Osteocyte (in vitro differentiated cells): ENCODE measurements at regions not wholly inside any gene's neighbourhood (a gene's known extent, or its start where the extent isn't known, plus 50 kb on each side); places are given as distances from the start of the nearest gene placed in this dataset.
A peak's percentile ranks its signal among the peaks of the same experiment; 100 is the strongest.
"Not testable (repeated sequence)": the region's sequence is repeated elsewhere in the genome, so short reads cannot be mapped to it uniquely, and the experiment has no call there.

Experiments used
- DNase-seq: peaks from one replicate; pipeline ENCODE4 v3.0.0; 2021; ENCODE audit warnings: mixed read lengths; ENCODE audit not compliant: unreplicated experiment; ENCODE audit errors: extremely low spot score
- H3K27ac Mint-ChIP-seq: one replicate; pipeline ENCODE4 v1.8.0; 2021; ENCODE audit warnings: mild to moderate bottlenecking, mixed read lengths; ENCODE audit not compliant: unreplicated experiment
- H3K27me3 Mint-ChIP-seq: one replicate; pipeline ENCODE4 v1.8.0; 2021; ENCODE audit warnings: mixed read lengths; ENCODE audit not compliant: unreplicated experiment
- H3K36me3 Mint-ChIP-seq: one replicate; pipeline ENCODE4 v1.8.0; 2021; ENCODE audit warnings: mixed read lengths; ENCODE audit not compliant: unreplicated experiment
- H3K4me1 Mint-ChIP-seq: one replicate; pipeline ENCODE4 v1.8.0; 2021; ENCODE audit warnings: mixed read lengths; ENCODE audit not compliant: unreplicated experiment
- H3K4me3 Mint-ChIP-seq: one replicate; pipeline ENCODE4 v1.8.0; 2021; ENCODE audit warnings: mild to moderate bottlenecking, moderate library complexity, mixed read lengths; ENCODE audit not compliant: unreplicated experiment
- H3K9me3 Mint-ChIP-seq: one replicate; pipeline ENCODE4 v1.8.0; 2021; ENCODE audit warnings: mixed read lengths; ENCODE audit not compliant: unreplicated experiment
- CTCF ChIP-seq: fragments of 200-600 bp; sonication (generic); IDR thresholded peaks from 2 replicates; pipeline ENCODE4 v1.5.0; 2021; ENCODE audit warnings: antibody characterized with exemption, mild to moderate bottlenecking, moderate library complexity

GRCh38 chr4:158099686-158100085 lies 73.1 kb downstream of the GASK1B start:
- Mint-ChIP-seq H3K27ac (no peak overlapping the region), H3K36me3 (no peaks in the 10 kb centered on the region), H3K4me1 (no peaks in the 10 kb centered on the region), H3K4me3 (no peak overlapping the region), H3K27me3 (no peaks in the 10 kb centered on the region), H3K9me3 (no peaks in the 10 kb centered on the region)
- TF ChIP-seq CTCF, result no peak
- DNase-seq, result no peak

DNA sequence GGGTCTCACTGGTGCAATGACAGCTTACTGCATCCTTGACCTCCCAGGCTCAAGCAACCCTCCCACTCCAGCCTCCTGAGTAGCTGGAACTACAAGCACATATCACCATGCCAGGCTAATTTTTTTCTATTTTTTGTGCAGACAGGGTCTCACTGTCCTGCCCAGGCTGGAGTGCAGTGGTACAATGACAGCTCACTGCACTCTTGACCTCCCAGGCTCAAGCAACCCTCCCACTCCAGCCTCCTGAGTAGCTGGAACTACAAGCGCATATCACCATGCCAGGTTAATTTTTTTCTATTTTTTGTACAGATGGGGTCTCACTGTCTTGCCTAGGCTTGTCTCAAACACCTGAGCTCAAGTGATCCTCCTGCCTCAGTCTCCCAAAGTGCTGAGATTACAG lies 74.0 kb downstream of the GASK1B start:
- Mint-ChIP-seq H3K4me1 (peaks cover 2% of the 10 kb centered on the region), H3K4me3 (no peak overlapping the region), H3K27ac (no peak overlapping the region), H3K36me3 (no peaks in the 10 kb centered on the region), H3K9me3 (no peaks in the 10 kb centered on the region), H3K27me3 (no peaks in the 10 kb centered on the region)
- no peak for DNase-seq
- TF ChIP-seq CTCF, result no peak

DNA sequence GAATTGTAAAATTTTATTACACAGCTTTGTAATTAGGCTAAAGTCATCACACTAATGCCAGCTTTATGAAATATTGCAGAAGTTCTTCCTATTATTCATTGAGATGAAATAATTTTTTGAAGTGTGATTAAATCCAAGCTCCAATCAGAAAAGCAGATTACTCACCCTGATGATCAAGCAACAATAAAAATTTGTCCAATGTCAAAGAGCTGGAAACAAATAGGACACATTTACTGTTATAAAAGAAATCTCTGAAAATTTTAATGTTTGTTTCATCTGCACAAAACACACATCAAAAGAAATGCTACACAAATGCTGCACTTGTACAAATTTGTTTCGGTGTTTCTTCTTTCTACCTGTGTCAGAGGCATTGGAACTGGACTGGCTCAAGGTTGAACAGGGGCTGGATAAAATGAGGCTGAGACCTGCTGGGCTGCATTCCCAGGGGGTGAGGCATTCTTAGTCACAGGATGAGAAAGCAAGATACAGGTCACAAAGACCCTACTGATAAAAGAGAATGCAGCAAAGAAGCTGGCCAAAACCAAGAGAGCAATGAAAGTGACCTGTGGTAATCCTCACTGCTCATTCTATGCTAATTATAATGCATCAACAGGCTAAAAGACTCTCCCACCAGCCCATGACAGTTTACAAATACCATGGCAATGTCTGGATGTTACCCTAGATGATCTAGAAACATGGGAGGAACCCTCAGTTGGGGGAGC lies 78.3 kb downstream of the GASK1B start:
- Mint-ChIP-seq H3K36me3 (no peaks in the 10 kb centered on the region), H3K27me3 (no peaks in the 10 kb centered on the region)

DNA sequence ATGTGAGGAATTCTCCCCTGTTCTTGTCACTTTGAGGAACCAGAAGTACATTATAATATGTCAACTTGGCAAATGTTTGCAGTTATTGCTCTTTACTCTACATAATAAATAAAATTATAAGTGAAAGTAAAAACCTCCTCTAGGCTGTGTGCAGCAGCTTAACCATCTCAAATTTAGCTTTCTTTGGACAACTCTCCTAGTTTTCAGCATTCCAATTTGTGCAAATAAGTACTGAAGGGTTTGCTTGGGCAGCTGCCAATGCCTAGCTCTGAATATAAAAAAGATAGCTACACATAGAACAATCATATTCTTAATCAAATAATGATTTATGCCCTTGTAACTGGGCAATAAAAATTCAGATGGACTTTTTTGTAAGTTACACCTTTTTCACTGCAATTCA lies 82.5 kb downstream of the GASK1B start:
- Mint-ChIP-seq H3K4me1 (peaks cover 11% of the 10 kb centered on the region), H3K9me3 (no peaks in the 10 kb centered on the region), H3K27me3 (no peaks in the 10 kb centered on the region), H3K36me3 (no peaks in the 10 kb centered on the region), H3K4me3 (no peak overlapping the region), H3K27ac (peak overlapping the region; percentile 35)
- no peak for DNase-seq
- no peak for TF ChIP-seq CTCF

More for the DNA sequence above, 78.3 kb downstream of the GASK1B start:
- no peak for TF ChIP-seq CTCF
- H3K4me1 Mint-ChIP-seq, result peaks cover 11% of the 10 kb centered on the region
- no peaks in the 10 kb centered on the region for H3K9me3 Mint-ChIP-seq
- H3K4me3 Mint-ChIP-seq, result no peak overlapping the region
- no peak for DNase-seq
- H3K27ac Mint-ChIP-seq, result no peak overlapping the region

GRCh38 chr4:158089897-158090296 lies 82.9 kb downstream of the GASK1B start:
- not testable (repeated sequence) for H3K36me3 Mint-ChIP-seq, DNase-seq, H3K27ac Mint-ChIP-seq, H3K4me3 Mint-ChIP-seq, H3K27me3 Mint-ChIP-seq, H3K9me3 Mint-ChIP-seq
- peaks cover 11% of the 10 kb centered on the region for H3K4me1 Mint-ChIP-seq
